ENCODE measurements at regions not wholly inside any gene's neighbourhood (a gene's known extent, or its start where the extent isn't known, plus 50 kb on each side); places are given as distances from the start of the nearest gene placed in this dataset.
"Not testable (repeated sequence)": the region's sequence is repeated elsewhere in the genome, so short reads cannot be mapped to it uniquely, and the experiment has no call there.

- no peak for DNase-seq
These were observed 56.9 kb upstream of the GSC start for GRCh38 chr14:94826774-94827173.

- peak; percentile 23 for DNase-seq
These were observed 53.8 kb upstream of the GSC start for GRCh38 chr14:94823556-94824341.

- DNase-seq: no peak
These were observed 51.8 kb upstream of the GSC start for GRCh38 chr14:94821705-94822104.

- not testable (repeated sequence) for DNase-seq
These were observed 51.0 kb upstream of the GSC start for GRCh38 chr14:94820932-94821331.

All from OCI-M1 (cell line).